Ovary (tissue), 3 donors: ENCODE measurements at regions not wholly inside any gene's neighbourhood (a gene's known extent, or its start where the extent isn't known, plus 50 kb on each side); places are given as distances from the start of the nearest gene placed in this dataset.

Experiments used
- EP300 ChIP-seq: sonication (generic); formaldehyde crosslinking; IDR thresholded peaks from one replicate; pipeline ENCODE4 v1.6.1; 2017; ENCODE audit warnings: antibody characterized with exemption
- POLR2A ChIP-seq: fragments of 450-650 bp; IDR thresholded peaks from one replicate; pipeline ENCODE4 v1.6.1; 2017; ENCODE audit warnings: antibody characterized with exemption, mild to moderate bottlenecking, moderate library complexity
- TF ChIP-seq, protein P1 (sequence below), 3 donors: fragments of 450-650 bp in 2 of 3; fragments of 200-600 bp in 1 of 3; IDR thresholded peaks; one replicate each; pipeline versions ENCODE4 v1.5.1 to v1.8.0; 2016 to 2022; ENCODE audit warnings: antibody characterized with exemption in 3 of 3, mild to moderate bottlenecking in 1 of 3
- donor health status: DM: no; HTN: no; CAD: no.

DNA sequence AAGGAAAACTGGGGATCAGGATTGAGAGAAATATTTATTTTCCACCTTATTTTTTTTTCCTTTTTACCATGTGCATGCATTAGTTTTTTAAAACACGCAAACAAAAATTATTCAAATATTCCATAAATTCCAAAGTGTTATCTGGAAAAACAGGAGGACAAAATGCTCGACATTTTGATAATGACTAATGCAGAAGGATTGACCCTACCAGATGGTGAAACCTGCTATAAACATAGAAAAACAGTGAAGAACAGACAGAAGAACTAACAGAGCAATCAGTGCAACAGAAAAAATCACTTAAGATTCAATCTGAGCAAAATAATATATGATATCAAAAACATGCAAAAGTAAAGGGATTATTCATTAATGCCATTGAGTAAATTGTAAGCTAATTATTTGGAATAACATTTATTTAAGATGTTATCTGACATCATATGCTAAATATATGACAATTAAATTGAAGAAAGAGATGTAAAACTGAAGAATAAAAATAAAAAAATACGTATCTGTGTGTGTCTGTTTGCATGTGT is 218.4 kb downstream of the LMBRD1 start:
- TF ChIP-seq EP300 (no peak), POLR2A (no peak)
- TF ChIP-seq, protein P1, sequence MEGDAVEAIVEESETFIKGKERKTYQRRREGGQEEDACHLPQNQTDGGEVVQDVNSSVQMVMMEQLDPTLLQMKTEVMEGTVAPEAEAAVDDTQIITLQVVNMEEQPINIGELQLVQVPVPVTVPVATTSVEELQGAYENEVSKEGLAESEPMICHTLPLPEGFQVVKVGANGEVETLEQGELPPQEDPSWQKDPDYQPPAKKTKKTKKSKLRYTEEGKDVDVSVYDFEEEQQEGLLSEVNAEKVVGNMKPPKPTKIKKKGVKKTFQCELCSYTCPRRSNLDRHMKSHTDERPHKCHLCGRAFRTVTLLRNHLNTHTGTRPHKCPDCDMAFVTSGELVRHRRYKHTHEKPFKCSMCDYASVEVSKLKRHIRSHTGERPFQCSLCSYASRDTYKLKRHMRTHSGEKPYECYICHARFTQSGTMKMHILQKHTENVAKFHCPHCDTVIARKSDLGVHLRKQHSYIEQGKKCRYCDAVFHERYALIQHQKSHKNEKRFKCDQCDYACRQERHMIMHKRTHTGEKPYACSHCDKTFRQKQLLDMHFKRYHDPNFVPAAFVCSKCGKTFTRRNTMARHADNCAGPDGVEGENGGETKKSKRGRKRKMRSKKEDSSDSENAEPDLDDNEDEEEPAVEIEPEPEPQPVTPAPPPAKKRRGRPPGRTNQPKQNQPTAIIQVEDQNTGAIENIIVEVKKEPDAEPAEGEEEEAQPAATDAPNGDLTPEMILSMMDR (IDR thresholded peaks at IDR 0.05): no peak
